GM19468 (cell line): ENCODE measurements at regions not wholly inside any gene's neighbourhood (a gene's known extent, or its start where the extent isn't known, plus 50 kb on each side); places are given as distances from the start of the nearest gene placed in this dataset.
"Not testable (repeated sequence)": the region's sequence is repeated elsewhere in the genome, so short reads cannot be mapped to it uniquely, and the experiment has no call there.

ENCODE experiments used
- ATAC-seq: cut with Tn5 transposase; IDR thresholded peaks from one replicate; pipeline ENCODE4 v1.9.1; 2021; ENCODE audit warnings: mild to moderate bottlenecking, moderate library complexity, moderate number of reproducible peaks; ENCODE audit not compliant: unreplicated experiment; ENCODE audit errors: extremely low read depth

GRCh38 chrX:97984641-97985040 is 1100.9 kb downstream of the RPA4 start:
- no peak for ATAC-seq

- ATAC-seq = no peak
Measured at GRCh38 chrX:97985096-97985495, 1101.4 kb downstream of the RPA4 start.

- no peak for ATAC-seq
Measured at GRCh38 chrX:97987979-97988378, 1104.3 kb downstream of the RPA4 start.

GRCh38 chrX:97995834-97996233 is 1112.1 kb downstream of the RPA4 start:
- no peak for ATAC-seq

GRCh38 chrX:98028691-98029090 is 1145.0 kb downstream of the RPA4 start:
- ATAC-seq = no peak

- no peak for ATAC-seq
Measured at GRCh38 chrX:98029861-98030260, 1146.2 kb downstream of the RPA4 start.

- no peak for ATAC-seq
Measured at GRCh38 chrX:98057176-98057575, 1173.5 kb downstream of the RPA4 start.

- no peak for ATAC-seq
Measured at GRCh38 chrX:98065151-98065550, 1181.4 kb downstream of the RPA4 start.

GRCh38 chrX:98067611-98068010 is 1183.9 kb downstream of the RPA4 start:
- no peak for ATAC-seq

GRCh38 chrX:98068024-98068580 is 1184.4 kb downstream of the RPA4 start:
- no peak for ATAC-seq

GRCh38 chrX:98071331-98071730 is 1187.6 kb downstream of the RPA4 start:
- ATAC-seq = no peak

- no peak for ATAC-seq
Measured at GRCh38 chrX:98077440-98077839, 1193.7 kb downstream of the RPA4 start.

- ATAC-seq = no peak
Measured at GRCh38 chrX:98111684-98112083, 1228.0 kb downstream of the RPA4 start.

- ATAC-seq = no peak
Measured at GRCh38 chrX:98114021-98114420, 1230.3 kb downstream of the RPA4 start.

- no peak for ATAC-seq
Measured at GRCh38 chrX:98141466-98141865, 1257.8 kb downstream of the RPA4 start.

- no peak for ATAC-seq
Measured at GRCh38 chrX:98191003-98191402, 1307.3 kb downstream of the RPA4 start.

GRCh38 chrX:98194036-98194435 is 1310.3 kb downstream of the RPA4 start:
- no peak for ATAC-seq

- no peak for ATAC-seq
Measured at GRCh38 chrX:98203800-98204199, 1320.1 kb downstream of the RPA4 start.

GRCh38 chrX:98207947-98208346 is 1324.2 kb downstream of the RPA4 start:
- ATAC-seq = no peak

- no peak for ATAC-seq
Measured at GRCh38 chrX:98231003-98231402, 1347.3 kb downstream of the RPA4 start.

- not testable (repeated sequence) for ATAC-seq
Measured at GRCh38 chrX:98240061-98240460, 1356.4 kb downstream of the RPA4 start.

- no peak for ATAC-seq
Measured at GRCh38 chrX:98263135-98263534, 1379.4 kb downstream of the RPA4 start.

- no peak for ATAC-seq
Measured at GRCh38 chrX:98289726-98290125, 1406.0 kb downstream of the RPA4 start.
